GM23338 (cell line): ENCODE measurements at regions not wholly inside any gene's neighbourhood (a gene's known extent, or its start where the extent isn't known, plus 50 kb on each side); places are given as distances from the start of the nearest gene placed in this dataset.

Experiments used
- ATAC-seq: fragments of 200-7000 bp; cut with Tn5 transposase; 3 replicates; pipeline ENCODE4 v1.9.1; 2020
- DNase-seq: peaks from one replicate; pipeline ENCODE4 v3.0.0-alpha.2; 2015; ENCODE audit warnings: low spot score
- H2AFZ ChIP-seq: fragments of 200-600 bp; sonication (generic); 2 replicates; pipeline ENCODE4 v1.8.0; 2016; ENCODE audit warnings: antibody characterized with exemption, mild to moderate bottlenecking, moderate library complexity
- H3F3A ChIP-seq: fragments of 200-600 bp; sonication (generic); replicated peaks from 2 replicates; pipeline ENCODE4 v1.8.0; 2017; ENCODE audit warnings: antibody characterized with exemption, mixed run types, low read depth
- H3K27ac ChIP-seq: fragments of 200-600 bp; sonication (generic); 2 replicates; pipeline ENCODE4 v1.6.1; 2016; ENCODE audit warnings: low read depth
- H3K27me3 ChIP-seq: fragments of 200-600 bp; sonication (generic); 2 replicates; pipeline ENCODE4 v1.8.0; 2016; ENCODE audit warnings: mild to moderate bottlenecking, mixed run types, moderate library complexity; ENCODE audit not compliant: insufficient read depth
- H3K36me3 ChIP-seq: fragments of 200-600 bp; sonication (generic); 2 replicates; pipeline ENCODE4 v1.8.0; 2016; ENCODE audit warnings: mild to moderate bottlenecking; ENCODE audit not compliant: insufficient read depth
- H3K4me1 ChIP-seq: fragments of 200-600 bp; sonication (generic); 2 replicates; pipeline ENCODE4 v1.8.0; 2016; ENCODE audit warnings: mild to moderate bottlenecking, moderate library complexity; ENCODE audit not compliant: insufficient read depth
- H3K4me2 ChIP-seq: fragments of 200-600 bp; sonication (generic); 2 replicates; pipeline ENCODE4 v1.7.1; 2017; ENCODE audit warnings: mixed run types
- H3K4me3 ChIP-seq: fragments of 200-600 bp; sonication (generic); 2 replicates; pipeline ENCODE4 v1.6.1; 2016; ENCODE audit warnings: mixed run types
- H3K79me2 ChIP-seq: fragments of 200-600 bp; sonication (generic); replicated peaks from 2 replicates; pipeline ENCODE4 v1.8.0; 2017; ENCODE audit warnings: mild to moderate bottlenecking; ENCODE audit not compliant: insufficient read depth
- H3K9me2 ChIP-seq: fragments of 200-600 bp; sonication (generic); 2 replicates; pipeline ENCODE4 v1.8.0; 2017; ENCODE audit not compliant: insufficient read depth
- H4K20me1 ChIP-seq: fragments of 200-600 bp; sonication (generic); replicated peaks from 2 replicates; pipeline ENCODE4 v1.8.0; 2017; ENCODE audit warnings: mild to moderate bottlenecking; ENCODE audit not compliant: insufficient read depth
- H3K27ac Mint-ChIP-seq: 2 replicates; pipeline ENCODE4 v1.8.0; 2020; ENCODE audit warnings: inconsistent platforms, mild to moderate bottlenecking, moderate library complexity, mixed read lengths
- H3K27me3 Mint-ChIP-seq: 3 replicates; pipeline ENCODE4 v1.8.0; 2022; ENCODE audit warnings: low read depth, mild to moderate bottlenecking, moderate library complexity, mixed read lengths, inconsistent platforms; ENCODE audit not compliant: insufficient read depth, poor library complexity
- H3K36me3 Mint-ChIP-seq: 3 replicates; pipeline ENCODE4 v1.8.0; 2021; ENCODE audit warnings: low read depth, mild to moderate bottlenecking, inconsistent platforms, moderate library complexity, mixed read lengths
- H3K4me1 Mint-ChIP-seq: 3 replicates; pipeline ENCODE4 v1.8.0; 2020; ENCODE audit warnings: mild to moderate bottlenecking, inconsistent platforms, mixed read lengths
- H3K4me3 Mint-ChIP-seq: 3 replicates; pipeline ENCODE4 v1.8.0; 2021; ENCODE audit warnings: moderate library complexity, mild to moderate bottlenecking, inconsistent platforms, mixed read lengths
- H3K9me3 Mint-ChIP-seq: 3 replicates; pipeline ENCODE4 v1.8.0; 2020; ENCODE audit warnings: moderate library complexity, mild to moderate bottlenecking, inconsistent platforms, mixed read lengths
- CREB1 ChIP-seq: fragments of 250-450 bp; sonication (Bioruptor Pico); IDR thresholded peaks from 2 replicates; pipeline ENCODE4 v1.5.0; 2020; ENCODE audit warnings: low read depth, mild to moderate bottlenecking, moderate library complexity
- EZH2 ChIP-seq: fragments of 200-600 bp; sonication (generic); IDR thresholded peaks from one replicate; pipeline ENCODE4 v1.8.0; 2017; ENCODE audit warnings: antibody characterized with exemption, mild to moderate bottlenecking, low read depth; ENCODE audit not compliant: unreplicated experiment
- JUNB ChIP-seq: IDR thresholded peaks from one replicate; pipeline ENCODE4 v1.6.1; 2016; ENCODE audit warnings: antibody characterized with exemption; ENCODE audit not compliant: unreplicated experiment
- POLR2AphosphoS5 ChIP-seq: IDR thresholded peaks from 2 replicates; pipeline ENCODE4 v1.6.1; 2016; ENCODE audit warnings: antibody characterized with exemption, low read depth
- STAT1 ChIP-seq: IDR thresholded peaks from one replicate; pipeline ENCODE4 v1.6.1; 2016; ENCODE audit warnings: antibody characterized with exemption; ENCODE audit not compliant: unreplicated experiment
- ZNF114 ChIP-seq: fragments of 250-450 bp; sonication (Bioruptor Pico); IDR thresholded peaks from 2 replicates; pipeline ENCODE4 v1.5.0; 2020; ENCODE audit warnings: mild to moderate bottlenecking, moderate library complexity
- ZNF331 ChIP-seq: fragments of 250-450 bp; sonication (Bioruptor Pico); IDR thresholded peaks from 2 replicates; pipeline ENCODE4 v1.5.0; 2020; ENCODE audit warnings: low read depth, mild to moderate bottlenecking, moderate library complexity
- TF ChIP-seq, protein P1 (sequence below): fragments of 250-450 bp; sonication (Bioruptor Pico); IDR thresholded peaks from 2 replicates; pipeline ENCODE4 v1.5.0; 2020; ENCODE audit warnings: mild to moderate bottlenecking, moderate library complexity
- TF ChIP-seq, protein P2 (sequence below), 2 experiments: fragments of 200-600 bp in 1 of 2; sonication (generic) in 1 of 2; conservative IDR thresholded peaks; 2 replicates each; pipeline versions ENCODE4 v1.5.1 to v1.6.1; 2016 to 2017; ENCODE audit warnings: antibody characterized with exemption in 2 of 2, low read depth in 2 of 2, mild to moderate bottlenecking in 2 of 2, moderate library complexity in 1 of 2
- TF ChIP-seq, protein P3 (sequence below): IDR thresholded peaks from one replicate; pipeline ENCODE4 v1.6.1; 2018; ENCODE audit warnings: antibody characterized with exemption; ENCODE audit not compliant: unreplicated experiment

DNA sequence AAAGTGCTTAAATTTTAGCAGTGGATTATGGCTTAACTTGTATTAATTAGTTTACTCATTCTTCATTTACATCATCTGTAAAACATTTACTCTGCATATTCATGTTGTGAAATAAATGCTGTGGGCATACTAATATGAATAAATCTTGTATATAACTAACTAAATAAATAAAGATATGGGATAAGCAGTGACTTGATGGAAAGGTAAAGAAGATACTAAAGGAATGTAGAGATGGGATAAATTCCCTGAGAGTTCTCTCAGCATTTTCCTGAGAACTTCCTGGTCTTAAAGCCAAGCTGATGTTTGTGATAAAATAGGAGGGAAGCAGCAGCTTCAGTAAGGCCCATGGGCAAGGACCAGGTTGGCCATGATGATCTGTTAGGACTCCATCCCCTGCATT is 652.1 kb downstream of the RNF144B start:
- H3K4me1 Mint-ChIP-seq = no peaks in the 10 kb centered on the region
- Histone ChIP-seq H3K4me3 (no peak overlapping the region), H3K27ac (no peak overlapping the region), H2AFZ (no peak overlapping the region), H3K4me2 (no peak overlapping the region), H3K36me3 (no peaks in the 10 kb centered on the region), H3K79me2 (no peaks in the 10 kb centered on the region), H3K9me2 (no peaks in the 10 kb centered on the region; the same call in 1 of the 2 replicates), H3K27me3 (no peaks in the 10 kb centered on the region), H3K4me1 (no peaks in the 10 kb centered on the region), H4K20me1 (no peaks in the 10 kb centered on the region), H3F3A (no peaks in the 10 kb centered on the region)
- H3K27me3 Mint-ChIP-seq = no peaks in the 10 kb centered on the region
- TF ChIP-seq, protein P1, sequence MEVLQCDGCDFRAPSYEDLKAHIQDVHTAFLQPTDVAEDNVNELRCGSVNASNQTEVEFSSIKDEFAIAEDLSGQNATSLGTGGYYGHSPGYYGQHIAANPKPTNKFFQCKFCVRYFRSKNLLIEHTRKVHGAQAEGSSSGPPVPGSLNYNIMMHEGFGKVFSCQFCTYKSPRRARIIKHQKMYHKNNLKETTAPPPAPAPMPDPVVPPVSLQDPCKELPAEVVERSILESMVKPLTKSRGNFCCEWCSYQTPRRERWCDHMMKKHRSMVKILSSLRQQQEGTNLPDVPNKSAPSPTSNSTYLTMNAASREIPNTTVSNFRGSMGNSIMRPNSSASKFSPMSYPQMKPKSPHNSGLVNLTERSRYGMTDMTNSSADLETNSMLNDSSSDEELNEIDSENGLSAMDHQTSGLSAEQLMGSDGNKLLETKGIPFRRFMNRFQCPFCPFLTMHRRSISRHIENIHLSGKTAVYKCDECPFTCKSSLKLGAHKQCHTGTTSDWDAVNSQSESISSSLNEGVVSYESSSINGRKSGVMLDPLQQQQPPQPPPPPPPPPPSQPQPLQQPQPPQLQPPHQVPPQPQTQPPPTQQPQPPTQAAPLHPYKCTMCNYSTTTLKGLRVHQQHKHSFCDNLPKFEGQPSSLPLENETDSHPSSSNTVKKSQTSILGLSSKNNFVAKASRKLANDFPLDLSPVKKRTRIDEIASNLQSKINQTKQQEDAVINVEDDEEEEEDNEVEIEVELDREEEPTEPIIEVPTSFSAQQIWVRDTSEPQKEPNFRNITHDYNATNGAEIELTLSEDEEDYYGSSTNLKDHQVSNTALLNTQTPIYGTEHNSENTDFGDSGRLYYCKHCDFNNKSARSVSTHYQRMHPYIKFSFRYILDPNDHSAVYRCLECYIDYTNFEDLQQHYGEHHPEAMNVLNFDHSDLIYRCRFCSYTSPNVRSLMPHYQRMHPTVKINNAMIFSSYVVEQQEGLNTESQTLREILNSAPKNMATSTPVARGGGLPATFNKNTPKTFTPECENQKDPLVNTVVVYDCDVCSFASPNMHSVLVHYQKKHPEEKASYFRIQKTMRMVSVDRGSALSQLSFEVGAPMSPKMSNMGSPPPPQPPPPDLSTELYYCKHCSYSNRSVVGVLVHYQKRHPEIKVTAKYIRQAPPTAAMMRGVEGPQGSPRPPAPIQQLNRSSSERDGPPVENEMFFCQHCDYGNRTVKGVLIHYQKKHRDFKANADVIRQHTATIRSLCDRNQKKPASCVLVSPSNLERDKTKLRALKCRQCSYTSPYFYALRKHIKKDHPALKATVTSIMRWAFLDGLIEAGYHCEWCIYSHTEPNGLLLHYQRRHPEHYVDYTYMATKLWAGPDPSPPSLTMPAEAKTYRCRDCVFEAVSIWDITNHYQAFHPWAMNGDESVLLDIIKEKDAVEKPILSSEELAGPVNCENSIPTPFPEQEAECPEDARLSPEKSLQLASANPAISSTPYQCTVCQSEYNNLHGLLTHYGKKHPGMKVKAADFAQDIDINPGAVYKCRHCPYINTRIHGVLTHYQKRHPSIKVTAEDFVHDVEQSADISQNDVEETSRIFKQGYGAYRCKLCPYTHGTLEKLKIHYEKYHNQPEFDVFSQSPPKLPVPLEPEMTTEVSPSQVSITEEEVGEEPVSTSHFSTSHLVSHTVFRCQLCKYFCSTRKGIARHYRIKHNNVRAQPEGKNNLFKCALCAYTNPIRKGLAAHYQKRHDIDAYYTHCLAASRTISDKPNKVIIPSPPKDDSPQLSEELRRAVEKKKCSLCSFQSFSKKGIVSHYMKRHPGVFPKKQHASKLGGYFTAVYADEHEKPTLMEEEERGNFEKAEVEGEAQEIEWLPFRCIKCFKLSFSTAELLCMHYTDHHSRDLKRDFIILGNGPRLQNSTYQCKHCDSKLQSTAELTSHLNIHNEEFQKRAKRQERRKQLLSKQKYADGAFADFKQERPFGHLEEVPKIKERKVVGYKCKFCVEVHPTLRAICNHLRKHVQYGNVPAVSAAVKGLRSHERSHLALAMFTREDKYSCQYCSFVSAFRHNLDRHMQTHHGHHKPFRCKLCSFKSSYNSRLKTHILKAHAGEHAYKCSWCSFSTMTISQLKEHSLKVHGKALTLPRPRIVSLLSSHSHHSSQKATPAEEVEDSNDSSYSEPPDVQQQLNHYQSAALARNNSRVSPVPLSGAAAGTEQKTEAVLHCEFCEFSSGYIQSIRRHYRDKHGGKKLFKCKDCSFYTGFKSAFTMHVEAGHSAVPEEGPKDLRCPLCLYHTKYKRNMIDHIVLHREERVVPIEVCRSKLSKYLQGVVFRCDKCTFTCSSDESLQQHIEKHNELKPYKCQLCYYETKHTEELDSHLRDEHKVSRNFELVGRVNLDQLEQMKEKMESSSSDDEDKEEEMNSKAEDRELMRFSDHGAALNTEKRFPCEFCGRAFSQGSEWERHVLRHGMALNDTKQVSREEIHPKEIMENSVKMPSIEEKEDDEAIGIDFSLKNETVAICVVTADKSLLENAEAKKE (CRISPR knock-in tag) = no peak
- TF ChIP-seq ZNF331 = no peak
- TF ChIP-seq, protein P2, sequence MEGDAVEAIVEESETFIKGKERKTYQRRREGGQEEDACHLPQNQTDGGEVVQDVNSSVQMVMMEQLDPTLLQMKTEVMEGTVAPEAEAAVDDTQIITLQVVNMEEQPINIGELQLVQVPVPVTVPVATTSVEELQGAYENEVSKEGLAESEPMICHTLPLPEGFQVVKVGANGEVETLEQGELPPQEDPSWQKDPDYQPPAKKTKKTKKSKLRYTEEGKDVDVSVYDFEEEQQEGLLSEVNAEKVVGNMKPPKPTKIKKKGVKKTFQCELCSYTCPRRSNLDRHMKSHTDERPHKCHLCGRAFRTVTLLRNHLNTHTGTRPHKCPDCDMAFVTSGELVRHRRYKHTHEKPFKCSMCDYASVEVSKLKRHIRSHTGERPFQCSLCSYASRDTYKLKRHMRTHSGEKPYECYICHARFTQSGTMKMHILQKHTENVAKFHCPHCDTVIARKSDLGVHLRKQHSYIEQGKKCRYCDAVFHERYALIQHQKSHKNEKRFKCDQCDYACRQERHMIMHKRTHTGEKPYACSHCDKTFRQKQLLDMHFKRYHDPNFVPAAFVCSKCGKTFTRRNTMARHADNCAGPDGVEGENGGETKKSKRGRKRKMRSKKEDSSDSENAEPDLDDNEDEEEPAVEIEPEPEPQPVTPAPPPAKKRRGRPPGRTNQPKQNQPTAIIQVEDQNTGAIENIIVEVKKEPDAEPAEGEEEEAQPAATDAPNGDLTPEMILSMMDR (conservative IDR thresholded peaks at IDR 0.05; ENCODE audit: low read depth in 2 of 2) = no peak
- TF ChIP-seq EZH2 = no peak
- TF ChIP-seq JUNB = no peak
- TF ChIP-seq CREB1 (CRISPR knock-in tag) = no peak
- no peak for TF ChIP-seq STAT1
- TF ChIP-seq, protein P3, sequence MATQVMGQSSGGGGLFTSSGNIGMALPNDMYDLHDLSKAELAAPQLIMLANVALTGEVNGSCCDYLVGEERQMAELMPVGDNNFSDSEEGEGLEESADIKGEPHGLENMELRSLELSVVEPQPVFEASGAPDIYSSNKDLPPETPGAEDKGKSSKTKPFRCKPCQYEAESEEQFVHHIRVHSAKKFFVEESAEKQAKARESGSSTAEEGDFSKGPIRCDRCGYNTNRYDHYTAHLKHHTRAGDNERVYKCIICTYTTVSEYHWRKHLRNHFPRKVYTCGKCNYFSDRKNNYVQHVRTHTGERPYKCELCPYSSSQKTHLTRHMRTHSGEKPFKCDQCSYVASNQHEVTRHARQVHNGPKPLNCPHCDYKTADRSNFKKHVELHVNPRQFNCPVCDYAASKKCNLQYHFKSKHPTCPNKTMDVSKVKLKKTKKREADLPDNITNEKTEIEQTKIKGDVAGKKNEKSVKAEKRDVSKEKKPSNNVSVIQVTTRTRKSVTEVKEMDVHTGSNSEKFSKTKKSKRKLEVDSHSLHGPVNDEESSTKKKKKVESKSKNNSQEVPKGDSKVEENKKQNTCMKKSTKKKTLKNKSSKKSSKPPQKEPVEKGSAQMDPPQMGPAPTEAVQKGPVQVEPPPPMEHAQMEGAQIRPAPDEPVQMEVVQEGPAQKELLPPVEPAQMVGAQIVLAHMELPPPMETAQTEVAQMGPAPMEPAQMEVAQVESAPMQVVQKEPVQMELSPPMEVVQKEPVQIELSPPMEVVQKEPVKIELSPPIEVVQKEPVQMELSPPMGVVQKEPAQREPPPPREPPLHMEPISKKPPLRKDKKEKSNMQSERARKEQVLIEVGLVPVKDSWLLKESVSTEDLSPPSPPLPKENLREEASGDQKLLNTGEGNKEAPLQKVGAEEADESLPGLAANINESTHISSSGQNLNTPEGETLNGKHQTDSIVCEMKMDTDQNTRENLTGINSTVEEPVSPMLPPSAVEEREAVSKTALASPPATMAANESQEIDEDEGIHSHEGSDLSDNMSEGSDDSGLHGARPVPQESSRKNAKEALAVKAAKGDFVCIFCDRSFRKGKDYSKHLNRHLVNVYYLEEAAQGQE = no peak
- no peak for TF ChIP-seq ZNF114
- TF ChIP-seq POLR2AphosphoS5 = no peak
- H3K36me3 Mint-ChIP-seq = no peaks in the 10 kb centered on the region
- DNase-seq (no peak), ATAC-seq (no peak)
- no peak overlapping the region for H3K4me3 Mint-ChIP-seq
- H3K27ac Mint-ChIP-seq = no peak overlapping the region
- H3K9me3 Mint-ChIP-seq = no peaks in the 10 kb centered on the region
